ENCODE measurements at regions not wholly inside any gene's neighbourhood (a gene's known extent, or its start where the extent isn't known, plus 50 kb on each side); places are given as distances from the start of the nearest gene placed in this dataset.

- Histone ChIP-seq H3K4me3 (ENCODE audit: low read length) (no peak overlapping the region), H3K36me3 (ENCODE audit: control insufficient read depth, insufficient read depth, low read length) (no peaks in the 10 kb centered on the region), H3K9me3 (ENCODE audit: control insufficient read depth, low read depth, low read length) (no peaks in the 10 kb centered on the region), H3K27ac (ENCODE audit: low read length) (no peak overlapping the region), H3K27me3 (ENCODE audit: control insufficient read depth, insufficient read depth, low read length) (no peaks in the 10 kb centered on the region), H3K4me1 (ENCODE audit: control insufficient read depth, insufficient read depth, low read length) (peaks cover 2% of the 10 kb centered on the region)
- WGBS (ENCODE audit: insufficient coverage, low lambda C conversion rate): no CpG with 5 or more reads among the region's 2 CpGs
- DNase-seq: no peak
Observed at GRCh38 chr3:182451871-182452270, 341.4 kb upstream of the ATP11B start.

- H3K9me3 ChIP-seq (ENCODE audit: control insufficient read depth, low read depth, low read length): no peaks in the 10 kb centered on the region
- H3K36me3 ChIP-seq (ENCODE audit: control insufficient read depth, insufficient read depth, low read length): no peaks in the 10 kb centered on the region
- H3K4me1 ChIP-seq (ENCODE audit: control insufficient read depth, insufficient read depth, low read length): peaks cover 2% of the 10 kb centered on the region
- no peak for DNase-seq
- no CpG with 5 or more reads among the region's 3 CpGs for WGBS (ENCODE audit: insufficient coverage, low lambda C conversion rate)
- no peaks in the 10 kb centered on the region for H3K27me3 ChIP-seq (ENCODE audit: control insufficient read depth, insufficient read depth, low read length)
- no peak overlapping the region for H3K27ac ChIP-seq (ENCODE audit: low read length)
- H3K4me3 ChIP-seq (ENCODE audit: low read length): no peak overlapping the region
Observed at GRCh38 chr3:182455011-182455410, 338.3 kb upstream of the ATP11B start.

- no peak overlapping the region for H3K27ac ChIP-seq (ENCODE audit: low read length)
- H3K36me3 ChIP-seq (ENCODE audit: control insufficient read depth, insufficient read depth, low read length): no peaks in the 10 kb centered on the region
- DNase-seq: no peak
- H3K4me3 ChIP-seq (ENCODE audit: low read length): no peak overlapping the region
- WGBS (ENCODE audit: insufficient coverage, low lambda C conversion rate): 73% methylated on average over 2 of the region's 4 CpGs
- no peaks in the 10 kb centered on the region for H3K27me3 ChIP-seq (ENCODE audit: control insufficient read depth, insufficient read depth, low read length)
- no peaks in the 10 kb centered on the region for H3K4me1 ChIP-seq (ENCODE audit: control insufficient read depth, insufficient read depth, low read length)
- peaks cover 7% of the 10 kb centered on the region for H3K9me3 ChIP-seq (ENCODE audit: control insufficient read depth, low read depth, low read length)
Observed at GRCh38 chr3:182460303-182460702, 333.0 kb upstream of the ATP11B start.

GRCh38 chr3:182462152-182462551 is 331.2 kb upstream of the ATP11B start:
- peaks cover 7% of the 10 kb centered on the region for H3K9me3 ChIP-seq (ENCODE audit: control insufficient read depth, low read depth, low read length)
- no peaks in the 10 kb centered on the region for H3K36me3 ChIP-seq (ENCODE audit: control insufficient read depth, insufficient read depth, low read length)
- no peak for DNase-seq
- H3K27ac ChIP-seq (ENCODE audit: low read length): no peak overlapping the region
- no peak overlapping the region for H3K4me3 ChIP-seq (ENCODE audit: low read length)
- no peaks in the 10 kb centered on the region for H3K4me1 ChIP-seq (ENCODE audit: control insufficient read depth, insufficient read depth, low read length)
- H3K27me3 ChIP-seq (ENCODE audit: control insufficient read depth, insufficient read depth, low read length): no peaks in the 10 kb centered on the region

- Histone ChIP-seq H3K27me3 (ENCODE audit: control insufficient read depth, insufficient read depth, low read length) (no peaks in the 10 kb centered on the region), H3K4me1 (ENCODE audit: control insufficient read depth, insufficient read depth, low read length) (no peaks in the 10 kb centered on the region), H3K36me3 (ENCODE audit: control insufficient read depth, insufficient read depth, low read length) (no peaks in the 10 kb centered on the region), H3K9me3 (ENCODE audit: control insufficient read depth, low read depth, low read length) (peaks cover 7% of the 10 kb centered on the region), H3K4me3 (ENCODE audit: low read length) (no peak overlapping the region), H3K27ac (ENCODE audit: low read length) (no peak overlapping the region)
- DNase-seq: peak in 1 of 2 donors; percentile 14
- WGBS (ENCODE audit: insufficient coverage, low lambda C conversion rate): no CpG with 5 or more reads among the region's 2 CpGs
Observed at GRCh38 chr3:182464513-182465145, 328.7 kb upstream of the ATP11B start.

GRCh38 chr3:182465301-182466185 is 327.8 kb upstream of the ATP11B start:
- H3K4me1 ChIP-seq (ENCODE audit: control insufficient read depth, insufficient read depth, low read length): no peaks in the 10 kb centered on the region
- DNase-seq: no peak
- no peak overlapping the region for H3K27ac ChIP-seq (ENCODE audit: low read length)
- H3K9me3 ChIP-seq (ENCODE audit: control insufficient read depth, low read depth, low read length): peaks cover 7% of the 10 kb centered on the region
- no peak overlapping the region for H3K4me3 ChIP-seq (ENCODE audit: low read length)
- 100% methylated on average over 2 of the region's 3 CpGs for WGBS (ENCODE audit: insufficient coverage, low lambda C conversion rate)
- peaks cover 2% of the 10 kb centered on the region for H3K27me3 ChIP-seq (ENCODE audit: control insufficient read depth, insufficient read depth, low read length)
- H3K36me3 ChIP-seq (ENCODE audit: control insufficient read depth, insufficient read depth, low read length): no peaks in the 10 kb centered on the region

GRCh38 chr3:182469086-182469485 is 324.2 kb upstream of the ATP11B start:
- Histone ChIP-seq H3K27me3 (ENCODE audit: control insufficient read depth, insufficient read depth, low read length) (peaks cover 2% of the 10 kb centered on the region), H3K4me1 (ENCODE audit: control insufficient read depth, insufficient read depth, low read length) (no peaks in the 10 kb centered on the region), H3K4me3 (ENCODE audit: low read length) (no peak overlapping the region), H3K36me3 (ENCODE audit: control insufficient read depth, insufficient read depth, low read length) (no peaks in the 10 kb centered on the region), H3K9me3 (ENCODE audit: control insufficient read depth, low read depth, low read length) (no peaks in the 10 kb centered on the region), H3K27ac (ENCODE audit: low read length) (no peak overlapping the region)
- DNase-seq: no peak
- no CpG with 5 or more reads among the region's 2 CpGs for WGBS (ENCODE audit: insufficient coverage, low lambda C conversion rate)

- no peak overlapping the region for H3K27ac ChIP-seq (ENCODE audit: low read length)
- no peaks in the 10 kb centered on the region for H3K4me1 ChIP-seq (ENCODE audit: control insufficient read depth, insufficient read depth, low read length)
- no peaks in the 10 kb centered on the region for H3K9me3 ChIP-seq (ENCODE audit: control insufficient read depth, low read depth, low read length)
- no peaks in the 10 kb centered on the region for H3K36me3 ChIP-seq (ENCODE audit: control insufficient read depth, insufficient read depth, low read length)
- H3K4me3 ChIP-seq (ENCODE audit: low read length): no peak overlapping the region
- peaks cover 2% of the 10 kb centered on the region for H3K27me3 ChIP-seq (ENCODE audit: control insufficient read depth, insufficient read depth, low read length)
- WGBS (ENCODE audit: insufficient coverage, low lambda C conversion rate): no CpG with 5 or more reads among the region's 1 CpG
- no peak for DNase-seq
Observed at GRCh38 chr3:182470187-182470586, 323.1 kb upstream of the ATP11B start.

GRCh38 chr3:182473191-182473710 is 320.1 kb upstream of the ATP11B start:
- DNase-seq: no peak
- H3K4me3 ChIP-seq (ENCODE audit: low read length): no peak overlapping the region
- H3K9me3 ChIP-seq (ENCODE audit: control insufficient read depth, low read depth, low read length): no peaks in the 10 kb centered on the region
- no peaks in the 10 kb centered on the region for H3K36me3 ChIP-seq (ENCODE audit: control insufficient read depth, insufficient read depth, low read length)
- peaks cover 2% of the 10 kb centered on the region for H3K27me3 ChIP-seq (ENCODE audit: control insufficient read depth, insufficient read depth, low read length)
- WGBS (ENCODE audit: insufficient coverage, low lambda C conversion rate): no CpG with 5 or more reads among the region's 1 CpG
- H3K4me1 ChIP-seq (ENCODE audit: control insufficient read depth, insufficient read depth, low read length): no peaks in the 10 kb centered on the region
- no peak overlapping the region for H3K27ac ChIP-seq (ENCODE audit: low read length)

- no peak overlapping the region for H3K27ac ChIP-seq (ENCODE audit: low read length)
- no peaks in the 10 kb centered on the region for H3K9me3 ChIP-seq (ENCODE audit: control insufficient read depth, low read depth, low read length)
- no peaks in the 10 kb centered on the region for H3K36me3 ChIP-seq (ENCODE audit: control insufficient read depth, insufficient read depth, low read length)
- H3K4me1 ChIP-seq (ENCODE audit: control insufficient read depth, insufficient read depth, low read length): peaks cover 7% of the 10 kb centered on the region
- no peaks in the 10 kb centered on the region for H3K27me3 ChIP-seq (ENCODE audit: control insufficient read depth, insufficient read depth, low read length)
- H3K4me3 ChIP-seq (ENCODE audit: low read length): no peak overlapping the region
- peak; percentile 8 to 33 for DNase-seq
Observed at GRCh38 chr3:182478369-182478768, 314.9 kb upstream of the ATP11B start.
